T-helper 1 cell treated with Interleukin-12 subunit alpha and Interleukin-12 subunit beta and Interleukin-4 antibody, amounts not matched to agents 30 ng/mL and 1 ng/mL, for 36 hours (primary cell): ENCODE measurements at regions not wholly inside any gene's neighbourhood (a gene's known extent, or its start where the extent isn't known, plus 50 kb on each side); places are given as distances from the start of the nearest gene placed in this dataset.

Experiments
- intact Hi-C: fragments of 100-400 bp; cut with micrococcal nuclease; formaldehyde crosslinking; loops from one replicate; pipeline ENCODE4 v1.15.1; 2024

- intact Hi-C loops = loop anchor here (1.0 to 5.0 kb wide), 2 partner anchors 35 to 86 kb away; no protein-coding TSS in a partner anchor
These were observed 87.4 kb downstream of the CHST2 start for GRCh38 chr3:143206955-143207337.

- intact Hi-C loops = loop anchor here (1.0 to 5.0 kb wide), 2 partner anchors 35 to 86 kb away; no protein-coding TSS in a partner anchor
These were observed 87.9 kb downstream of the CHST2 start for GRCh38 chr3:143207338-143207961.

GRCh38 chr3:143208976-143209714, 89.6 kb downstream of the CHST2 start:
- intact Hi-C loops = loop anchor here (5.0 kb wide), 1 partner anchor 37 kb away; no protein-coding TSS in a partner anchor

- intact Hi-C loops = loop anchor here (5.0 kb wide), 1 partner anchor 37 kb away; no protein-coding TSS in a partner anchor
These were observed 90.1 kb downstream of the CHST2 start for GRCh38 chr3:143209715-143210059.

GRCh38 chr3:143210141-143210540, 90.6 kb downstream of the CHST2 start:
- intact Hi-C loops = no loop called here

GRCh38 chr3:143215059-143215458, 95.5 kb downstream of the CHST2 start:
- intact Hi-C loops = no loop called here
